ENCODE measurements at regions not wholly inside any gene's neighbourhood (a gene's known extent, or its start where the extent isn't known, plus 50 kb on each side); places are given as distances from the start of the nearest gene placed in this dataset.

GRCh38 chr18:21955757-21956652 is 213.4 kb upstream of the GATA6 start (continued):
- TF ChIP-seq, protein P1, sequence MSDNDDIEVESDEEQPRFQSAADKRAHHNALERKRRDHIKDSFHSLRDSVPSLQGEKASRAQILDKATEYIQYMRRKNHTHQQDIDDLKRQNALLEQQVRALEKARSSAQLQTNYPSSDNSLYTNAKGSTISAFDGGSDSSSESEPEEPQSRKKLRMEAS (IDR thresholded peaks at IDR 0.05; ENCODE audit: low read depth, low read length): no peak
- TF ChIP-seq SMARCA5 (IDR thresholded peaks at IDR 0.05): no peak
- TF ChIP-seq SMC3 (IDR thresholded peaks at IDR 0.05; ENCODE audit: borderline replicate concordance, low read length): peak; percentile 96
- TF ChIP-seq SIN3A (IDR thresholded peaks at IDR 0.05; ENCODE audit: low read depth, low read length): no peak
- TF ChIP-seq GABPA (IDR thresholded peaks at IDR 0.05; ENCODE audit: low read depth): no peak
- TF ChIP-seq RELA (IDR thresholded peaks at IDR 0.05; ENCODE audit: borderline replicate concordance, partially characterized antibody): no peak
- TF ChIP-seq RUNX3 (IDR thresholded peaks at IDR 0.05; ENCODE audit: low read length): peak; percentile 42; the same call in 1 of the 2 replicates
- TF ChIP-seq ZNF217 (IDR thresholded peaks at IDR 0.05): no peak
- TF ChIP-seq CEBPZ (IDR thresholded peaks at IDR 0.05; ENCODE audit: low read depth, low read length): no peak
- TF ChIP-seq POU2F2 (IDR thresholded peaks at IDR 0.05; ENCODE audit: borderline replicate concordance, low read depth, low read length): no peak
- no peak for TF ChIP-seq PBX3 (IDR thresholded peaks at IDR 0.05; ENCODE audit: insufficient replicate concordance, low read depth, low read length)
